BE2C (cell line): ENCODE measurements at regions not wholly inside any gene's neighbourhood (a gene's known extent, or its start where the extent isn't known, plus 50 kb on each side); places are given as distances from the start of the nearest gene placed in this dataset.

Source experiments
- DNase-seq: peaks from one replicate; pipeline ENCODE4 v3.0.0-alpha.2; 2020
- H3K27me3 ChIP-seq: fragments of 250-450 bp; sonication (Bioruptor Pico); 2 replicates; pipeline ENCODE4 v1.5.1; 2020; ENCODE audit warnings: mild to moderate bottlenecking
- H3K36me3 ChIP-seq: fragments of 250-450 bp; sonication (Bioruptor Pico); 2 replicates; pipeline ENCODE4 v1.5.1; 2020; ENCODE audit warnings: mild to moderate bottlenecking
- H3K4me1 ChIP-seq: fragments of 250-450 bp; sonication (Bioruptor Pico); 2 replicates; pipeline ENCODE4 v1.5.1; 2020
- H3K4me3 ChIP-seq: 2 replicates; pipeline ENCODE4 v1.5.1; 2011; ENCODE audit warnings: low read depth, low read length
- H3K9me3 ChIP-seq: fragments of 250-450 bp; sonication (Bioruptor Pico); 2 replicates; pipeline ENCODE4 v1.5.1; 2020
- TF ChIP-seq, protein P1 (sequence below): IDR thresholded peaks from 2 replicates; pipeline ENCODE4 v1.5.1; 2012; ENCODE audit warnings: mild to moderate bottlenecking, low read depth, low read length

DNA sequence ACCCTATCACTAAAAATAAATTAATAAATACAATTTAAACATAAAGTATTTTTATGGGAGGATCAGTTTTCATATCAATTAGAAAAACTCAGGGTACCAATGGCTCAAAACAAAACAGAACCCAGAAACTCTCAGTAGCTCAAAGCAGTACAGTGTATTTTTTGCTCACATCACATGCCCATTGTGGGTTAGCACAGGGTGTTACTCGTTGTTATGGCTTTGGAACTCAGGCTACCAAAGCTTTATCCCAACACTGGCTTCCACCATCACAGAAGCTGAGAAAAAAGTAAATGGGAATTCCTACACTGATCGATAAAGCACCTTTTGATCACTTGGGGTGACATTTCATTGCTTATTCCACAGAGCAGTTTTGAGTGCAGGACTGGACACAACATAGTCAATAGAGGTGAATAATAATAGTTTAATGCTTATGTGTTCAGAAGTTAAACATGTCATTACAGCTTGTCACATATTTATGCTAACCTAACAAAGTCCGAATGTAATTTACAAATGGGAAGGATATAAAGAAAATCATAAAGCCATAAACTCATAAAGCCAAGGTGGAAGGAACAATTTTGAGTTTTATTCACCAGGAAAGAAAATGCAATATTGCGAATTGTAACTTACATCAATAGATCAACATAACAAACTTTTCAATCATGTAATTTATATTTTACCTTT lies 484.5 kb upstream of the TMPRSS15 start:
- Histone ChIP-seq H3K4me3 (no peak overlapping the region), H3K4me1 (no peaks in the 10 kb centered on the region), H3K9me3 (no peaks in the 10 kb centered on the region), H3K36me3 (no peaks in the 10 kb centered on the region), H3K27me3 (no peaks in the 10 kb centered on the region)
- no peak for DNase-seq
- TF ChIP-seq, protein P1, sequence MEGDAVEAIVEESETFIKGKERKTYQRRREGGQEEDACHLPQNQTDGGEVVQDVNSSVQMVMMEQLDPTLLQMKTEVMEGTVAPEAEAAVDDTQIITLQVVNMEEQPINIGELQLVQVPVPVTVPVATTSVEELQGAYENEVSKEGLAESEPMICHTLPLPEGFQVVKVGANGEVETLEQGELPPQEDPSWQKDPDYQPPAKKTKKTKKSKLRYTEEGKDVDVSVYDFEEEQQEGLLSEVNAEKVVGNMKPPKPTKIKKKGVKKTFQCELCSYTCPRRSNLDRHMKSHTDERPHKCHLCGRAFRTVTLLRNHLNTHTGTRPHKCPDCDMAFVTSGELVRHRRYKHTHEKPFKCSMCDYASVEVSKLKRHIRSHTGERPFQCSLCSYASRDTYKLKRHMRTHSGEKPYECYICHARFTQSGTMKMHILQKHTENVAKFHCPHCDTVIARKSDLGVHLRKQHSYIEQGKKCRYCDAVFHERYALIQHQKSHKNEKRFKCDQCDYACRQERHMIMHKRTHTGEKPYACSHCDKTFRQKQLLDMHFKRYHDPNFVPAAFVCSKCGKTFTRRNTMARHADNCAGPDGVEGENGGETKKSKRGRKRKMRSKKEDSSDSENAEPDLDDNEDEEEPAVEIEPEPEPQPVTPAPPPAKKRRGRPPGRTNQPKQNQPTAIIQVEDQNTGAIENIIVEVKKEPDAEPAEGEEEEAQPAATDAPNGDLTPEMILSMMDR: no peak

DNA sequence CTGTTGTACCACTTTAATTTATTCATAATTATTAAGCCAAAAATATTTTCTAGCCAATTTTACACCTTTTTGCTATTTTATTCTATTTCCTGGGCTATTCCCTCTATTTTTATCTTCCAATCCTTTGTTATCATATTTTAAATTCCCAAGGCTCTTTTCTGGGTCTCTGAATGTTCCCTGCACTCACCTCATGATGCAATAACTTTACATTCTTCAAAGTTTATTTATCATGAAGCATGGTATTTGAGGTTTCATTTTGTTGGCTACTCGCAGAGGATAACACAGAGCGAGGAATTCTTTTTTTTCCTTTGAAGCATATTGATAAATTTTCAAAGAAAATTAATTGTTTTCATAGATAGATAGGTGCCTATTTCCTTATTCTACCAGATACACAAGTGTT lies 489.8 kb upstream of the TMPRSS15 start:
- TF ChIP-seq, protein P1: no peak
- DNase-seq: no peak
- H3K27me3 ChIP-seq: no peaks in the 10 kb centered on the region
- no peaks in the 10 kb centered on the region for H3K36me3 ChIP-seq
- no peak overlapping the region for H3K4me3 ChIP-seq
- no peaks in the 10 kb centered on the region; the same call in 1 of the 2 replicates for H3K4me1 ChIP-seq
- no peaks in the 10 kb centered on the region for H3K9me3 ChIP-seq

DNA sequence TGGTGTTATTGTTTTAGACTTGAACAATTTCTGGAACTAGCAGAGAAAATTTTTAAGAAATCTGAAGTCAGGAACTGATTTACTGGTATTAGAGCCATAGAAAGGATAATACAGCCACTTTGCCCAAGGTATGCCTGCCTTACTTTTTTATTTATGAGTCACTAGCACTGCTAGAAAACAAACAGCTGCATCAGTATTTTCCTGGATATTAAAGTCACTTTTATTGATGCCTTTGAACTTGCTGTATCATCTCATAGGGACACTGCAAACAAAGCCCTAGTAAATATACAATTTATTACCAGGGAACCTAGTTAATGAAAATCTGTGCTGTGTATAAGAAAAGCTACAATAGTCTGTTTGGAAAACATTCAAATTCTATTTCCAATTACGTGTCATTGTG lies 490.8 kb upstream of the TMPRSS15 start:
- H3K27me3 ChIP-seq: no peaks in the 10 kb centered on the region
- TF ChIP-seq, protein P1: no peak
- peaks cover 5% of the 10 kb centered on the region for H3K4me1 ChIP-seq
- H3K36me3 ChIP-seq: no peaks in the 10 kb centered on the region
- no peak overlapping the region for H3K4me3 ChIP-seq
- H3K9me3 ChIP-seq: no peaks in the 10 kb centered on the region
- no peak for DNase-seq

DNA sequence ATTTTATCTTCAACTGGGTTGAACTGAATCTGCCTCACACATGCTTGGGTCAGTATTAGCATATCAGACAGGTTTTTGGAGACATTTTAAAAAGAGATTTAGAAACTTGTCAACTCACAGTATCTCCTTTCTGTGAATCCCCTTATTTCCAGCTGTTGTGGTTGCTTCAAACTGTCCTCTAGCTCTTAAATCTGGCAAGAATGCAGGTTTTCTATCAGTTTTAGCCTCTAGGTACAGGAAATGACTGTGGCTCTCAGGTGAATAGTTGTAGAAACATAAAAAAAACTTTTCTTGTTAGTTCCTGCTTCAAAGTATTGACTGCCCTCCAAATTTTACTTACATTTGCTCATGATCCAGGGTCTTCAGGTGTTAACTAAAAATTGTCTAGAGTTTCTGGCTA lies 495.7 kb upstream of the TMPRSS15 start:
- Histone ChIP-seq H3K4me3 (no peak overlapping the region), H3K9me3 (no peaks in the 10 kb centered on the region), H3K36me3 (no peaks in the 10 kb centered on the region), H3K27me3 (no peaks in the 10 kb centered on the region), H3K4me1 (peaks cover 8% of the 10 kb centered on the region)
- DNase-seq: no peak
- TF ChIP-seq, protein P1: no peak

DNA sequence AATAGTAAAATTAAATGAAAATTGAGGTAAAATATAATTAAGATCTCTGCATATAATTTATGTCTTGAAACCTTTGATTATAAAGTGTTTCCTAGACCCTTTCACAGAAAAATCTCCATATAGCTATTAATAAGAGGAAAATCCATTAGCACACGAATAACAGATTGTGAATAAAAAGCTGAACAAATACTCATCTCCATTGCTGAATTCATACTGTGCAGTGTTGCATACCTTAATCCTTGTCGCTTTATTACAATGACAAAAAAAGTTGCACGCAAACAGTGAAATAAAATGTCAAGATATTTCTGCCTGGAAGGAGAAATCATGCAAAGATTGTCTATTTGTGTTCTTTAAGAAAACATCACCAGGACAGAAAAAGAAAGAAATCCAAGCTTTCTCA lies 499.1 kb upstream of the TMPRSS15 start:
- no peaks in the 10 kb centered on the region for H3K27me3 ChIP-seq
- H3K9me3 ChIP-seq: no peaks in the 10 kb centered on the region
- TF ChIP-seq, protein P1: no peak

DNA sequence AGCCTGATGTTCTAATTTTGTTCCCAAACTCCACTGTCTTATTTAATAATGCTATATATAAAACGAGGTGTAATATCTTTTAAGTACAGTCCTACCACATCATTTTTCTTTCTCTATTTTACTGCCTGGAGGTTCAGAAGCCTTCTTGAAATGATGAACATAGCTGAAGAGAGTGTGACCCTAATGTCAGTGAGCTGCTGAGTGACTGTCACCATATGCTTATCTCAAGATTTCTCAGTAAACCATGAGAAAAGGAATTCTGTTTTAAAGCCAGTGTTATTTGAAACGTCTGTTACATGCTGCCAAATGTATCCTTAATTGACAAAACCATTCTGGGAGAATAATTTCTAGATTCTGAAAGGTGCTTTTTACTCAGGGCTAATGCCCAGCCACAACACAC lies 503.5 kb upstream of the TMPRSS15 start:
- no peak for DNase-seq
- Histone ChIP-seq H3K4me1 (no peaks in the 10 kb centered on the region), H3K9me3 (no peaks in the 10 kb centered on the region), H3K4me3 (no peak overlapping the region), H3K27me3 (no peaks in the 10 kb centered on the region), H3K36me3 (no peaks in the 10 kb centered on the region; the same call in 1 of the 2 replicates)
- TF ChIP-seq, protein P1: no peak

More for the DNA sequence above, 499.1 kb upstream of the TMPRSS15 start:
- DNase-seq: no peak
- Histone ChIP-seq H3K36me3 (no peaks in the 10 kb centered on the region), H3K4me3 (no peak overlapping the region), H3K4me1 (peaks cover 8% of the 10 kb centered on the region)
